Retinal pigment epithelial cell (primary cell): ENCODE measurements at regions not wholly inside any gene's neighbourhood (a gene's known extent, or its start where the extent isn't known, plus 50 kb on each side); places are given as distances from the start of the nearest gene placed in this dataset.

Experiments used
- DNase-seq: peaks from one replicate; pipeline ENCODE4 v3.0.0-alpha.2; 2010; ENCODE audit warnings: low read depth
- H3K4me3 ChIP-seq: 2 replicates; pipeline ENCODE4 v1.5.1; 2011; ENCODE audit warnings: mild to moderate bottlenecking, low read length, control low read depth, moderate library complexity
- CTCF ChIP-seq: conservative IDR thresholded peaks from 2 replicates; pipeline ENCODE4 v1.5.1; 2011; ENCODE audit warnings: low read depth, low read length, control low read depth, inconsistent platforms

GRCh38 chr2:10211844-10212422 lies 89.4 kb downstream of the RRM2 start:
- no peak for DNase-seq
- TF ChIP-seq CTCF = no peak
- no peak overlapping the region for H3K4me3 ChIP-seq

DNA sequence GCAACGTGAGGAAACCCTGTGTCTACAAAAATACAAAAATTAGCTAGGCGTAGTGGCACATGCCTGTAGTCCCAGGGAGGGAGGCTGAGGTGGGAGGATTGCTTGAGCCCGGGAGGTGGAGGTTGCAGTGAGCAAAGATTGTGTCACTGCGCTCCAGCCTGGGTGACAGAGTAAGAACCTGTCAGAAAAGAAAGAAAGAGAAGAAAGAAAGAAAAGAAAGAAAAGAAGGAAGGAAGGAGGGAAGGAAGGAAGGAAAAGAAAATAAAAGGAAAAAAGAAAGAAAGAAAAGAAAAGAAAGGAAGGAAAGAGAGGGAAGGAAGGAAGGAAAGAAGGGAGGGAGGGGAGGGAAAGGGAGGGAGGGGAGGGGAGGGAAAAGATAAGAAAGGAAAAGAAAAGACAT lies 89.9 kb upstream of the HPCAL1 start:
- H3K4me3 ChIP-seq = no peak overlapping the region
- no peak for TF ChIP-seq CTCF
- DNase-seq = no peak

DNA sequence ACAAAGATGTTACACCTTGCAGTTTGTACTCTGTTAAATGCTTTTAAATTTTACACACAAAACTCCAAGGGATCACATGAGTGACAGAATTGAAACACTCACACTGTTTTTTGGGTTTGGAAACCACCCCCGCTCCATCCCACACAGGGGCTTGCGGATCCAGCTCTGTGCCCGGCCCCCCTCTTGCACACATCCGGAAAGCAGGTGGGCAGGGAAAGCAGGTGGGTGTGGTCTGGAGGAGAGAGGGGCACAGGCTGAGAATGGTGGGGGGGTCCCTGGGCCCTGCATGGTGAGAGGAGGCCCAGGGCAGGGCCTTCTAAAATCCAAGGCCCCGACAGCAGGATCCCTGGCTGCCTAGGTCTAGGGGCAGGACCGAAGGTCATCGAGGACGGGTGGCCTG lies 88.5 kb upstream of the HPCAL1 start:
- no peak for TF ChIP-seq CTCF
- no peak overlapping the region for H3K4me3 ChIP-seq
- no peak for DNase-seq

- no peak overlapping the region for H3K4me3 ChIP-seq
- no peak for TF ChIP-seq CTCF
- DNase-seq = no peak
Observed at GRCh38 chr2:10215393-10215935, 87.2 kb upstream of the HPCAL1 start.

DNA sequence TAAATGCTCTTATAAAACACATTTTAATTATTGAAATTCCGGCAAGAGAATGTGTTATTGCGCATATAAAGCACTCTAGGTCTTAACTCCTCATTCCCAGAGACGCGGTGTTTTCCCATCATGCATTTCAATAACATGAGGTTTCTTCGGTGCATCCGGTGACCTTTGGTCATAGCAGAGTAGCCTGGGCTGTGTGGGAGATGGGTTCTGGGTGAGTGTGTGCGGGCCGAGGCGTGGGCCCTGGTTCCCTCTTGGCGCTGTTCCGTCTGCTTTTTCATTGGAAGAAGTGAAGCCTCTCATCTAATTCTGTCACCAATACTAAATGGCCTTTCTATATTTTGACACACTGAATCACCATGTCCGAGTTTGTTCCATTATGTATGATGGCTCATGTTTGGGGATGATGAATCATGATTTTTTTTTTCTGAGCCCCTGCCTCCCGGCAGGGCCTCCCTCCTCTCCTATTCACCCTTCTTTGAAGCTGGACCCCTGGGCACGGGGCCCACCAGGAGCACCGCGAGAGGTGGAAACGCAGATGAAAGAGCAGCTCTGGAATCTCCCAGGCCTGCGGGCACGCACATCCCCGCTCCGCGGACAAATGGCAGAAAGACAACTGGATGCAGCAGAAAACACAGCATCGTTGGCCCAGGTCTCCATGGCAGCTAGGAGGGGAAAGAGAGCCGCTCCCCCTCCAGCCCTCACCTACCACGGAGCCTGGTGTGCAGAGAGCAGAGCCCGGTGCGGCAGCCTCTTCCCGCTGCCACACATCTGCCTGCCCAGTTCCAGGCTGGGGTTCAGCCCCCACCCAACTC lies 85.8 kb upstream of the HPCAL1 start:
- TF ChIP-seq CTCF = no peak
- DNase-seq = no peak
- no peak overlapping the region for H3K4me3 ChIP-seq

DNA sequence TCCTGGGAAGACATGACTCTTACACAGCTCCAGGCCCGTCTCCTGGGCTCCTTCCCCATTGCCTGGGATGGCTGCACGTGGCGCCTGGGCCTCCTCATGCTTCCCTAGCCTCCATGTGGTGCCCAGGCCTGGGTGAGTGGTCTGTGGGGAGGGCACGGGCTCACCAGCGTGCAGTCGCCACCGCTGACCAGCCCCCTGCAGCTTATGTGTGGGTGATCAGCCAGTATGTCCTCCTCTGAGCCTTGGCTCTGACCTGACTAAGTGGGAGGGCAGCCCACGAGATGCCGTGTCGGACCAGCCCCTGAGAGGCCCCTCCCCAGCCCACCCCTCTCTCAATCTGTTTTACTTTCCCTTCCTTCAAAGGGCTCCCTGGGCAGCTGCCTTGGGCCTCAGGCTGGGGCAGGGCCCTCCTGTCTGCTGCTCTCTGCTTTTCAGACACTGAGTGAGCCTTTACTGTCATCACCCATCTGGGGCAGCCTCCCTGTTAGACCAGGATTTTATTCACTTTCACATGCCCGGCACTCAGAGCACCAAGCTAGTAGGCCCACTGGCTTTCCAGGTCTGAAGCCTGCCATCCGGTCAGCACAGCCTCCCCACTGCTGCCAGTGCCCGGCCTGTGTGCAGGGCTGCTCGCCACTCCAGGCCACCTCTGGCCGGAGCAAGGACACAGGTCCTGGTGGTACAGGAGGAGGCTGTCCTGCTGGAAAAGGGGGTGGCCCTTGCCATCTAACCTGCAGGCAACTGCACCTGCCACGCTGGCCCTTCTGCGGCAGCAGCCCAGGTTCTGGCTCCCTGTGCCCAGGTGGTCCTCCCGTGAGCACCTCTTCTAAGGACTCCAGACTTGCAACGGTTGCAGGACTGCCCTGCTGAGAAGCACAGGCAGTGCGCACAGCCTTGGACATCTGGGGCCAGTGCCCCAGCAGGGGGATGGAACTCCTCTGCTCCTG lies 84.9 kb upstream of the HPCAL1 start:
- no peak for TF ChIP-seq CTCF
- H3K4me3 ChIP-seq = no peak overlapping the region
- DNase-seq = no peak
